NT2/D1 (cell line): ENCODE measurements at regions not wholly inside any gene's neighbourhood (a gene's known extent, or its start where the extent isn't known, plus 50 kb on each side); places are given as distances from the start of the nearest gene placed in this dataset.

ENCODE experiments used
- DNase-seq: peaks from one replicate; pipeline ENCODE4 v3.0.0-alpha.2; 2011; ENCODE audit warnings: low read depth, low spot score
- H3K27me3 ChIP-seq: 2 replicates; pipeline ENCODE4 v1.6.0; 2011; ENCODE audit warnings: mild to moderate bottlenecking; ENCODE audit not compliant: insufficient read length, insufficient read depth
- H3K36me3 ChIP-seq: 2 replicates; pipeline ENCODE4 v1.6.1; 2011; ENCODE audit warnings: mild to moderate bottlenecking, low read length, mixed read lengths; ENCODE audit not compliant: insufficient read depth, insufficient read length
- H3K4me1 ChIP-seq: 2 replicates; pipeline ENCODE4 v1.5.1; 2011; ENCODE audit not compliant: insufficient read depth, insufficient read length
- H3K4me3 ChIP-seq: 2 replicates; pipeline ENCODE4 v1.5.1; 2011; ENCODE audit warnings: low read depth; ENCODE audit not compliant: insufficient read length
- H3K9ac ChIP-seq: 2 replicates; pipeline ENCODE4 v1.6.0; 2011; ENCODE audit warnings: low read depth; ENCODE audit not compliant: insufficient read length
- H3K9me3 ChIP-seq: 2 replicates; pipeline ENCODE4 v1.5.1; 2011; ENCODE audit warnings: mild to moderate bottlenecking, low read length; ENCODE audit not compliant: insufficient read depth
- SUZ12 ChIP-seq: IDR thresholded peaks from 2 replicates; pipeline ENCODE4 v1.6.1; 2011; ENCODE audit not compliant: insufficient read length, insufficient read depth; ENCODE audit errors: extremely low read depth
- YY1 ChIP-seq: IDR thresholded peaks from 2 replicates; pipeline ENCODE4 v1.6.1; 2011; ENCODE audit not compliant: insufficient read length, insufficient read depth
- ZNF274 ChIP-seq: IDR thresholded peaks from 2 replicates; pipeline ENCODE4 v1.6.1; 2011; ENCODE audit warnings: mild to moderate bottlenecking, low read depth, low read length

DNA sequence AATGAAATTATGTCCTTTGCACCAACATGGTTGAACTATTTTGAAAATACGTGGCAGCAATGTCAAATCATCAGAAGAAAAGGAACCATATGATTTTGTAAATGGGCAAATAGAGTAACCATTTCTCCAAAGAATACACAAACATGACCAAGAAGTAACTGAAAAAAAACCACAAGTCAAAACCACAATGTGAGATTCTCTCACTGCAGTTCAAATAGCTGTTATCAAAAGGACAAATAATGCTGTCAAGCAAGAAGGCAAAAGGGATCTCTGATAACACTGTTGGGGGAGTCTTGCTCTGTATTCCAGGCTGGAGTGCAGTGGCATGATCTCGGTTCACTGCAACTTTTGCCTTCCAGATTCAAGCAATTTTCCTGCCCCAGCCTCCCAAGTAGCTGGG, 170.7 kb upstream of the XIST start:
- TF ChIP-seq SUZ12, result no peak
- no peak for TF ChIP-seq ZNF274
- no peak for TF ChIP-seq YY1
- DNase-seq, result no peak
- no peaks in the 10 kb centered on the region for H3K4me1 ChIP-seq
- H3K9me3 ChIP-seq, result peaks cover 8% of the 10 kb centered on the region; the same call in 1 of the 2 replicates
- H3K9ac ChIP-seq, result no peak overlapping the region
- no peaks in the 10 kb centered on the region for H3K27me3 ChIP-seq
- H3K4me3 ChIP-seq, result no peak overlapping the region
- no peaks in the 10 kb centered on the region for H3K36me3 ChIP-seq

DNA sequence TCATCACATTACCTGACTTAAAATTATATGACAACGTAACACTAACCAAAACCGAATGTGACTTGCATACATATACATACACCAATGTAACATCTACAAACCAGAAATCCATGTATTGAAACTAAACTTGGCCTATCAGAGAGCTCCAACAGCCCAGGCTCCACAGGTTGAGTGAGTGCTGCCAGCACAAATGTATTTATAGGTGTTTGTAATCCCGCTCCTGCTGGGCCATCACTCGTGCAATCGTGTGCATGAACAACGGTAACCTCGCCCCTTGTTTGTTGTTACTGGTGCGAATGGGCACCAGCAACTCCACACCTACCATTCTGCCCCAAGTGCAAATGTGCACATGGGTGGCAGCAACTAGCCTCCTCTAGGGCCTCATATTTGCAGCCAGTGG, 165.7 kb upstream of the XIST start:
- no peak for DNase-seq
- Histone ChIP-seq H3K36me3 (no peaks in the 10 kb centered on the region), H3K9me3 (no peaks in the 10 kb centered on the region), H3K9ac (no peak overlapping the region), H3K27me3 (no peaks in the 10 kb centered on the region), H3K4me3 (no peak overlapping the region), H3K4me1 (no peaks in the 10 kb centered on the region)
- TF ChIP-seq ZNF274, result no peak
- no peak for TF ChIP-seq YY1
- no peak for TF ChIP-seq SUZ12

GRCh38 chrX:74015379-74016019, 163.0 kb upstream of the XIST start:
- Histone ChIP-seq H3K4me1 (no peaks in the 10 kb centered on the region), H3K9ac (no peak overlapping the region), H3K36me3 (no peaks in the 10 kb centered on the region), H3K9me3 (no peaks in the 10 kb centered on the region), H3K4me3 (no peak overlapping the region), H3K27me3 (no peaks in the 10 kb centered on the region)
- peak; percentile 72 for DNase-seq
- TF ChIP-seq SUZ12, result no peak
- TF ChIP-seq YY1, result no peak
- TF ChIP-seq ZNF274, result no peak

- no peaks in the 10 kb centered on the region for H3K9me3 ChIP-seq
- H3K4me1 ChIP-seq, result no peaks in the 10 kb centered on the region
- no peak for TF ChIP-seq YY1
- TF ChIP-seq SUZ12, result no peak
- no peak for TF ChIP-seq ZNF274
- no peak for DNase-seq
- no peaks in the 10 kb centered on the region for H3K27me3 ChIP-seq
- H3K4me3 ChIP-seq, result no peak overlapping the region
- H3K36me3 ChIP-seq, result peaks cover 7% of the 10 kb centered on the region
- H3K9ac ChIP-seq, result no peak overlapping the region
These were observed 156.5 kb upstream of the XIST start for GRCh38 chrX:74009041-74009440.

- Histone ChIP-seq H3K36me3 (peaks cover 23% of the 10 kb centered on the region), H3K9me3 (no peaks in the 10 kb centered on the region; the same call in 1 of the 2 replicates)
- no peak for DNase-seq
These were observed 139.5 kb upstream of the XIST start for GRCh38 chrX:73992019-73992418.

DNA sequence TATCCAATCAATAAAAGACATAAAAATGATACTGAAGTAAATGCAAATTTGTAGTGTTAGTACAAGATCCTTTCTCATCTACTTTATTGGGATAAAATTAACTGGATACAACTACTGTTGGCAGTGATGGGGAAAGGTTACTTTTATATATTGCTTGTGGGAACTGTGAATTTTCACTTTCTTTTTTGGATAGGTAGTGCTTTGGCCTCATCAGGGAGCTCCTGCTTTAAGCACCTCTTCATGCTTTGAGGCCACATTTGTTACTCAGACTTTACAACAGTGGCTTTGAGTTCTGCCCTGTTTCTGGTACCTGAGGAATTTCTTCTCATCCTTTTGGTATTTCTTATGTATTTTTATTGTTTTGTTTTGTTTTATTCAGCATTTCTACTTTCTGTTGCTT, 134.7 kb upstream of the XIST start:
- no peak for TF ChIP-seq SUZ12
- TF ChIP-seq ZNF274, result no peak
- no peak for TF ChIP-seq YY1
- peaks cover 19% of the 10 kb centered on the region for H3K36me3 ChIP-seq
- H3K27me3 ChIP-seq, result no peaks in the 10 kb centered on the region

More at GRCh38 chrX:73992019-73992418, 139.5 kb upstream of the XIST start:
- TF ChIP-seq YY1 (no peak), SUZ12 (no peak), ZNF274 (no peak)
- no peaks in the 10 kb centered on the region for H3K27me3 ChIP-seq
- no peaks in the 10 kb centered on the region for H3K4me1 ChIP-seq
- no peak overlapping the region for H3K9ac ChIP-seq
- H3K4me3 ChIP-seq, result no peak overlapping the region

DNA sequence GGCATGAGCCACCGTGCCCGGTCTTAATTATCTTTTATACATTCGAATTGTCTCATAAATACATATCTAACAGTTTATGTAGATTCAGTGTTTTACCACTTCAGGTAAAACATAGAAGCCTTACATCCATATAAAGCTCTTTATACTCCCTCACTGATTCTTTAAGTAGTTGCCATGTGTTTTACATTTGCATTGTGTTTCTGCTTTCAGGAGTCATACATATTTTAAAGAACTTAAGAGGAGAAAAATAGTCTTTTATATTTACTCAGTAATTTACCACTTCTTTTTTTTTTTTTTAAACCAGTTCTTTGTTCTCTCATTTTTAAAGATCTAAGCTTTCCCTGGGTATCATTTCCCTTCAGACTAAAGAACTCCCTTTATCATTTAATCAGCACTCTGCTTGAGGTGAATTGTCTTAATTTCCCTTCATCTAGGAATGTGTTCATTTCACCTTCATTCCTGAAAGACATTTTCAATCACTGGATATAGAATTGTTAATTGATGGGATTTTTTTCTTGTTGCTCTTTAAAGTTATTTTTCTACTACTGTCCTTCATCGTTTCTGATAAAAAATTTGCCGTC, 127.1 kb upstream of the XIST start:
- no peak for TF ChIP-seq SUZ12
- no peak for TF ChIP-seq ZNF274
- TF ChIP-seq YY1, result no peak
- DNase-seq, result no peak
- Histone ChIP-seq H3K4me1 (no peaks in the 10 kb centered on the region), H3K36me3 (peaks cover 12% of the 10 kb centered on the region), H3K9me3 (no peaks in the 10 kb centered on the region), H3K9ac (no peak overlapping the region), H3K4me3 (no peak overlapping the region), H3K27me3 (no peaks in the 10 kb centered on the region)

More for the DNA sequence above, 134.7 kb upstream of the XIST start:
- H3K9me3 ChIP-seq, result no peaks in the 10 kb centered on the region; the same call in 1 of the 2 replicates
- H3K4me1 ChIP-seq, result no peaks in the 10 kb centered on the region
- H3K9ac ChIP-seq, result no peak overlapping the region
- DNase-seq, result no peak
- no peak overlapping the region for H3K4me3 ChIP-seq
